ENCODE measurements at regions not wholly inside any gene's neighbourhood (a gene's known extent, or its start where the extent isn't known, plus 50 kb on each side); places are given as distances from the start of the nearest gene placed in this dataset.
"Not testable (repeated sequence)": the region's sequence is repeated elsewhere in the genome, so short reads cannot be mapped to it uniquely, and the experiment has no call there.

- not testable (repeated sequence) for TF ChIP-seq POLR2A (IDR thresholded peaks at IDR 0.05; ENCODE audit: low read depth, low read length); TAF1 (IDR thresholded peaks at IDR 0.05; ENCODE audit: borderline replicate concordance, low read depth, low read length); POLR2AphosphoS5 (IDR thresholded peaks at IDR 0.05; ENCODE audit: low read depth, low read length)
Observed at GRCh38 chr15:30833379-30833778, 70.3 kb upstream of the FAN1 start.
